HL-60 (cell line): ENCODE measurements at regions not wholly inside any gene's neighbourhood (a gene's known extent, or its start where the extent isn't known, plus 50 kb on each side); places are given as distances from the start of the nearest gene placed in this dataset.
A peak's percentile ranks its signal among the peaks of the same experiment; 100 is the strongest.

Experiments
- POLR2AphosphoS5 ChIP-seq: IDR thresholded peaks from 2 replicates; pipeline ENCODE4 v1.6.1; 2012; ENCODE audit warnings: low read depth
- REST ChIP-seq: IDR thresholded peaks from 2 replicates; pipeline ENCODE4 v1.6.1; 2012; ENCODE audit warnings: low read depth; ENCODE audit not compliant: insufficient replicate concordance
- TF ChIP-seq, protein P1 (sequence below): IDR thresholded peaks from one replicate; pipeline ENCODE4 v1.5.1; 2011; ENCODE audit warnings: low read length, control low read depth, inconsistent platforms; ENCODE audit not compliant: insufficient read depth

- TF ChIP-seq, protein P1, sequence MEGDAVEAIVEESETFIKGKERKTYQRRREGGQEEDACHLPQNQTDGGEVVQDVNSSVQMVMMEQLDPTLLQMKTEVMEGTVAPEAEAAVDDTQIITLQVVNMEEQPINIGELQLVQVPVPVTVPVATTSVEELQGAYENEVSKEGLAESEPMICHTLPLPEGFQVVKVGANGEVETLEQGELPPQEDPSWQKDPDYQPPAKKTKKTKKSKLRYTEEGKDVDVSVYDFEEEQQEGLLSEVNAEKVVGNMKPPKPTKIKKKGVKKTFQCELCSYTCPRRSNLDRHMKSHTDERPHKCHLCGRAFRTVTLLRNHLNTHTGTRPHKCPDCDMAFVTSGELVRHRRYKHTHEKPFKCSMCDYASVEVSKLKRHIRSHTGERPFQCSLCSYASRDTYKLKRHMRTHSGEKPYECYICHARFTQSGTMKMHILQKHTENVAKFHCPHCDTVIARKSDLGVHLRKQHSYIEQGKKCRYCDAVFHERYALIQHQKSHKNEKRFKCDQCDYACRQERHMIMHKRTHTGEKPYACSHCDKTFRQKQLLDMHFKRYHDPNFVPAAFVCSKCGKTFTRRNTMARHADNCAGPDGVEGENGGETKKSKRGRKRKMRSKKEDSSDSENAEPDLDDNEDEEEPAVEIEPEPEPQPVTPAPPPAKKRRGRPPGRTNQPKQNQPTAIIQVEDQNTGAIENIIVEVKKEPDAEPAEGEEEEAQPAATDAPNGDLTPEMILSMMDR = no peak
- TF ChIP-seq POLR2AphosphoS5 = peak; percentile 41; the same call in 1 of the 2 replicates
- no peak for TF ChIP-seq REST
These were observed 51.7 kb upstream of the EDEM3 start for GRCh38 chr1:184806296-184806721.
